ENCODE measurements at regions not wholly inside any gene's neighbourhood (a gene's known extent, or its start where the extent isn't known, plus 50 kb on each side); places are given as distances from the start of the nearest gene placed in this dataset.

DNA sequence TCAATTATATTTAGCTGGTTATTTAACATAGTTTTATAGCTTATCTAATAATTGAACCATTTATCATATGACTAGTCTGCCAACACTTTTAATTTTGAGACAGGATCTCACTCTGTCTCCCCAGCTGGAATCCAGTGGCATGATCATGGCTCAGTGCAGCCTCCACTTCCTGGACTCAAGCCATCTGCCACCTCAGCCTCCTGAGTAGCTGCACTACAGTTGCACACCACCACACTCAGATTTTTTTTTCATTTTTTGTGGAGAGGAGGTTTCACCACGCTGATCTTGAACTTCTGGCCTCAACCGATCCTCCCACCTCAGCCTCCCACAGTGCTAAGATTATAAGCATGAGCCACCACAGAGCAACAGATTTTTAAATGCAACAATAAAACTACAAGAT is 151.4 kb upstream of the MDGA2 start:
- TF ChIP-seq CTCF (conservative IDR thresholded peaks at IDR 0.05) = no peak
- no peaks in the 10 kb centered on the region for H4K20me1 ChIP-seq (ENCODE audit: control insufficient read depth, insufficient read depth, insufficient read length)
- Mint-ChIP-seq H3K36me3 (ENCODE audit: insufficient read depth in 1 of 3, low read depth in 3 of 3) (peaks cover 0 to 2% (median 0%) of the 10 kb centered on the region in 3 experiments; a peak in 1 of 7 replicates), H3K4me3 (no peak overlapping the region), H3K27ac (0 out of 7 replicates have a peak overlapping the region, but pooled peaks of 1 of the 3 experiments have one; percentile 23), H3K27me3 (ENCODE audit: low read depth) (no peaks in the 10 kb centered on the region), H3K9me3 (peaks cover 0 to 2% of the 10 kb centered on the region in 2 experiments; a peak in 1 of 5 replicates), H3K4me1 (peaks cover 3 to 7% of the 10 kb centered on the region in 2 experiments; a peak in 2 of 4 replicates)
- no CpG with 5 or more reads among the region's 2 CpGs for WGBS (ENCODE audit: extremely low coverage, insufficient read length, low lambda C conversion rate)
- no peak overlapping the region for H3K18ac ChIP-seq (ENCODE audit: insufficient read length, low read depth, low read length)
- no peak overlapping the region for H3K4ac ChIP-seq (ENCODE audit: low read depth, low read length)
- no peak overlapping the region for H4K8ac ChIP-seq (replicated peaks; ENCODE audit: insufficient read length, low read depth, low read length)
- no peak overlapping the region for H2BK20ac ChIP-seq (ENCODE audit: low read depth, low read length, poor library complexity, severe bottlenecking)
- no peak overlapping the region for H3K23ac ChIP-seq (ENCODE audit: insufficient read length, low read depth, low read length)
- no peaks in the 10 kb centered on the region for H3K23me2 ChIP-seq (ENCODE audit: insufficient read length, low read depth, low read length, poor library complexity, severe bottlenecking)
- no peak overlapping the region for H4K5ac ChIP-seq (ENCODE audit: insufficient read length, low read depth, low read length)
- H3K79me2 ChIP-seq (ENCODE audit: insufficient read depth, low read length) = no peaks in the 10 kb centered on the region
- no peak overlapping the region for H3T11ph ChIP-seq (ENCODE audit: low read length)
- H2BK12ac ChIP-seq (ENCODE audit: insufficient read length, low read depth, low read length) = no peak overlapping the region
- H2BK15ac ChIP-seq (ENCODE audit: low read depth, low read length) = no peak overlapping the region
- H3K9ac ChIP-seq (ENCODE audit: extremely low read depth, insufficient read length, low read length) = no peak overlapping the region
- no peak overlapping the region for H2BK5ac ChIP-seq (ENCODE audit: insufficient read length, low read length)
- no peaks in the 10 kb centered on the region for H3K27me3 ChIP-seq (ENCODE audit: insufficient read depth, low read length)
- no peak overlapping the region for H3K56ac ChIP-seq (ENCODE audit: insufficient read length, low read depth, low read length)
- H2AFZ ChIP-seq (ENCODE audit: low read length) = no peak overlapping the region
- DNase-seq = no peak
- H3K27ac ChIP-seq (ENCODE audit: insufficient read length, low read depth, low read length) = no peak overlapping the region
- H3K4me2 ChIP-seq (ENCODE audit: insufficient read depth, insufficient read length, low read length) = no peak overlapping the region
- H3K4me1 ChIP-seq (ENCODE audit: insufficient read depth, low read length) = no peaks in the 10 kb centered on the region
- no peaks in the 10 kb centered on the region for H3K79me1 ChIP-seq (ENCODE audit: insufficient read depth, low read depth, low read length, poor library complexity, severe bottlenecking)
- no peak overlapping the region for H3K14ac ChIP-seq (ENCODE audit: insufficient read depth, low read length)
- H2AK5ac ChIP-seq (ENCODE audit: insufficient read length, low read length) = no peak overlapping the region
- H4K91ac ChIP-seq (ENCODE audit: insufficient read length, low read depth, low read length) = no peak overlapping the region
- H2BK120ac ChIP-seq (ENCODE audit: low read depth, low read length, poor library complexity, severe bottlenecking) = no peak overlapping the region
- no peaks in the 10 kb centered on the region for H3K9me3 ChIP-seq (ENCODE audit: control insufficient read depth, low read depth, low read length)

Data from H9 (cell line).